CD14-positive monocyte (primary cell): ENCODE measurements at regions not wholly inside any gene's neighbourhood (a gene's known extent, or its start where the extent isn't known, plus 50 kb on each side); places are given as distances from the start of the nearest gene placed in this dataset.

Experiments
- DNase-seq, 3 donors: peaks; one replicate each; pipeline ENCODE4 v3.0.0-alpha.2; 2011 to 2022
- H2AFZ ChIP-seq: 2 replicates; pipeline ENCODE4 v1.6.0; 2012; ENCODE audit warnings: mild to moderate bottlenecking, low read depth, low read length, inconsistent platforms; ENCODE audit not compliant: insufficient read depth, poor library complexity, severe bottlenecking
- H3K27ac ChIP-seq, 2 donors: 1 replicate in 1 of 2; 2 replicates in 1 of 2; pipeline ENCODE4 v1.5.1; 2012 to 2013; ENCODE audit warnings: low read length in 2 of 2, control low read depth in 1 of 2, inconsistent platforms in 1 of 2, low read depth in 1 of 2, mild to moderate bottlenecking in 1 of 2
- H3K27me3 ChIP-seq, 2 donors: one replicate each; pipeline versions ENCODE4 v1.6.0 to v1.6.1; 2011 to 2013; ENCODE audit warnings: low read length in 2 of 2; ENCODE audit not compliant: control insufficient read depth in 2 of 2, insufficient read depth in 2 of 2
- H3K36me3 ChIP-seq, 2 donors: replicated peaks in 1 of 2; 1 replicate in 1 of 2; 2 replicates in 1 of 2; pipeline versions ENCODE4 v1.5.1 to v1.6.1; 2012 to 2013; ENCODE audit warnings: low read length in 2 of 2, control low read depth in 1 of 2, inconsistent platforms in 1 of 2, mild to moderate bottlenecking in 1 of 2; ENCODE audit not compliant: insufficient read depth in 2 of 2, control insufficient read depth in 1 of 2
- H3K4me1 ChIP-seq, 2 donors: 1 replicate in 1 of 2; 2 replicates in 1 of 2; pipeline versions ENCODE4 v1.5.1 to v1.6.1; 2012 to 2013; ENCODE audit warnings: low read length in 2 of 2, control low read depth in 1 of 2, inconsistent platforms in 1 of 2, mild to moderate bottlenecking in 1 of 2, moderate library complexity in 1 of 2; ENCODE audit not compliant: insufficient read depth in 2 of 2, control insufficient read depth in 1 of 2
- H3K4me2 ChIP-seq: replicated peaks from 2 replicates; pipeline ENCODE3; 2012; ENCODE audit warnings: low read length, moderate library complexity, mild to moderate bottlenecking; ENCODE audit not compliant: poor library complexity, severe bottlenecking; ENCODE audit errors: extremely low read depth
- H3K4me3 ChIP-seq, 3 experiments: fragments of 200-600 bp in 1 of 3; sonication (generic) in 1 of 3; replicated peaks in 1 of 3; 1 replicate in 2 of 3; 2 replicates in 1 of 3; pipeline ENCODE4 v1.5.1; 2011 to 2013; ENCODE audit warnings: low read length in 3 of 3, mild to moderate bottlenecking in 3 of 3, control low read depth in 2 of 3, low read depth in 2 of 3, inconsistent platforms in 1 of 3, moderate library complexity in 1 of 3
- H3K79me2 ChIP-seq: 2 replicates; pipeline ENCODE4 v1.6.0; 2012; ENCODE audit warnings: mild to moderate bottlenecking, control low read depth, inconsistent platforms, low read length, moderate library complexity; ENCODE audit not compliant: insufficient read depth
- H3K9ac ChIP-seq: 2 replicates; pipeline ENCODE4 v1.6.0; 2017; ENCODE audit warnings: low read length, mild to moderate bottlenecking; ENCODE audit not compliant: insufficient read depth, poor library complexity, severe bottlenecking
- H3K9me3 ChIP-seq, 2 donors: replicated peaks in 1 of 2; 1 replicate in 1 of 2; 2 replicates in 1 of 2; pipeline versions ENCODE4 v1.5.1 to v1.6.1; 2012 to 2013; ENCODE audit warnings: low read length in 2 of 2, control low read depth in 1 of 2; ENCODE audit not compliant: control insufficient read depth in 1 of 2, insufficient read depth in 1 of 2
- H4K20me1 ChIP-seq: 2 replicates; pipeline ENCODE4 v1.6.0; 2012; ENCODE audit warnings: mild to moderate bottlenecking, low read length, control low read depth, moderate library complexity; ENCODE audit not compliant: insufficient read depth
- H3K27ac Mint-ChIP-seq, 7 donors: one replicate each; pipeline ENCODE4 v1.8.0; 2020; ENCODE audit warnings: mild to moderate bottlenecking in 7 of 7, mixed read lengths in 7 of 7, moderate library complexity in 6 of 7, inconsistent platforms in 2 of 7
- H3K27me3 Mint-ChIP-seq, 3 donors: one replicate each; pipeline ENCODE4 v1.8.0; 2021 to 2022; ENCODE audit warnings: low read depth in 3 of 3, mild to moderate bottlenecking in 3 of 3, mixed read lengths in 3 of 3, moderate library complexity in 3 of 3, inconsistent platforms in 1 of 3
- H3K36me3 Mint-ChIP-seq, 2 donors: one replicate each; pipeline ENCODE4 v1.8.0; 2020; ENCODE audit warnings: mixed read lengths in 2 of 2, inconsistent platforms in 1 of 2, mild to moderate bottlenecking in 1 of 2
- H3K4me1 Mint-ChIP-seq: one replicate; pipeline ENCODE4 v1.8.0; 2020; ENCODE audit warnings: mild to moderate bottlenecking, mixed read lengths
- H3K4me3 Mint-ChIP-seq, 2 donors: one replicate each; pipeline ENCODE4 v1.8.0; 2020; ENCODE audit warnings: mild to moderate bottlenecking in 2 of 2, mixed read lengths in 2 of 2, moderate library complexity in 1 of 2
- H3K9me3 Mint-ChIP-seq, 7 donors: one replicate each; pipeline ENCODE4 v1.8.0; 2020 to 2022; ENCODE audit warnings: mixed read lengths in 7 of 7, mild to moderate bottlenecking in 6 of 7, moderate library complexity in 6 of 7, inconsistent platforms in 2 of 7
- CTCF ChIP-seq: fragments of 200-600 bp; IDR thresholded peaks from one replicate; pipeline ENCODE4 v1.8.0; 2022; ENCODE audit warnings: antibody characterized with exemption, mild to moderate bottlenecking
- whole genome bisulfite sequencing: methylation state at CpG from one replicate; pipeline ENCODE4 v1.1.5; 2013; ENCODE audit warnings: missing lambda C conversion rate; ENCODE audit not compliant: insufficient coverage; 5-methylcytosine and 5-hydroxymethylcytosine counted together
- intact Hi-C, 2 donors: fragments of 100-400 bp; cut with micrococcal nuclease; formaldehyde crosslinking; loops; one replicate each; pipeline versions ENCODE4 v1.15.0 to v1.15.1; 2023

GRCh38 chr20:17840423-17840822 is 128.2 kb downstream of the SNX5 start:
- Mint-ChIP-seq H3K27ac (no peak overlapping the region), H3K9me3 (peaks cover 0 to 3% (median 0%) of the 10 kb centered on the region in 7 donors), H3K4me3 (no peak overlapping the region), H3K4me1 (peaks cover 10% of the 10 kb centered on the region), H3K27me3 (peaks cover 1 to 10% (median 4%) of the 10 kb centered on the region in 3 donors), H3K36me3 (no peaks in the 10 kb centered on the region)
- no peak for TF ChIP-seq CTCF
- Histone ChIP-seq H3K4me2 (no peak overlapping the region), H3K9me3 (no peaks in the 10 kb centered on the region), H3K36me3 (no peaks in the 10 kb centered on the region), H3K4me3 (no peak overlapping the region), H3K4me1 (no peaks in the 10 kb centered on the region), H3K79me2 (no peaks in the 10 kb centered on the region), H3K27me3 (no peaks in the 10 kb centered on the region), H3K9ac (no peak overlapping the region), H3K27ac (no peak overlapping the region), H2AFZ (no peak overlapping the region), H4K20me1 (no peaks in the 10 kb centered on the region)
- intact Hi-C loops: no loop called here
- WGBS: 92% methylated on average over 4 of the region's 5 CpGs
- DNase-seq: no peak

- Histone ChIP-seq H3K9me3 (no peaks in the 10 kb centered on the region), H4K20me1 (no peaks in the 10 kb centered on the region), H3K36me3 (no peaks in the 10 kb centered on the region), H3K79me2 (no peaks in the 10 kb centered on the region), H2AFZ (no peak overlapping the region), H3K4me2 (no peak overlapping the region), H3K9ac (no peak overlapping the region), H3K4me1 (no peaks in the 10 kb centered on the region), H3K27me3 (no peaks in the 10 kb centered on the region), H3K27ac (no peak overlapping the region), H3K4me3 (no peak overlapping the region)
- 100% methylated on average over 4 of the region's 4 CpGs for WGBS
- no peak overlapping the region for H3K4me3 Mint-ChIP-seq
- no peak for TF ChIP-seq CTCF
- H3K27me3 Mint-ChIP-seq: peaks cover 1 to 9% (median 4%) of the 10 kb centered on the region in 3 donors
- peaks cover 2% of the 10 kb centered on the region for H3K4me1 Mint-ChIP-seq
- peak overlapping the region in 1 of 7 donors; percentile 47 for H3K27ac Mint-ChIP-seq
- DNase-seq: no peak
- intact Hi-C loops: no loop called here
- peaks cover 0 to 3% (median 0%) of the 10 kb centered on the region in 7 donors for H3K9me3 Mint-ChIP-seq
- no peaks in the 10 kb centered on the region for H3K36me3 Mint-ChIP-seq
Observed at GRCh38 chr20:17838921-17839320, 129.7 kb downstream of the SNX5 start.
